22Rv1 (cell line): ENCODE measurements at regions not wholly inside any gene's neighbourhood (a gene's known extent, or its start where the extent isn't known, plus 50 kb on each side); places are given as distances from the start of the nearest gene placed in this dataset.

Experiments
- H3K27ac ChIP-seq: fragments of 450-650 bp; 2 replicates; pipeline ENCODE4 v1.5.1; 2017
- ZFX ChIP-seq: fragments of 450-650 bp; IDR thresholded peaks from 2 replicates; pipeline ENCODE4 v1.6.1; 2017; ENCODE audit warnings: antibody characterized with exemption, borderline replicate concordance
- TF ChIP-seq, protein P1 (sequence below): fragments of 450-650 bp; IDR thresholded peaks from 2 replicates; pipeline ENCODE4 v1.5.1; 2017; ENCODE audit warnings: mild to moderate bottlenecking

DNA sequence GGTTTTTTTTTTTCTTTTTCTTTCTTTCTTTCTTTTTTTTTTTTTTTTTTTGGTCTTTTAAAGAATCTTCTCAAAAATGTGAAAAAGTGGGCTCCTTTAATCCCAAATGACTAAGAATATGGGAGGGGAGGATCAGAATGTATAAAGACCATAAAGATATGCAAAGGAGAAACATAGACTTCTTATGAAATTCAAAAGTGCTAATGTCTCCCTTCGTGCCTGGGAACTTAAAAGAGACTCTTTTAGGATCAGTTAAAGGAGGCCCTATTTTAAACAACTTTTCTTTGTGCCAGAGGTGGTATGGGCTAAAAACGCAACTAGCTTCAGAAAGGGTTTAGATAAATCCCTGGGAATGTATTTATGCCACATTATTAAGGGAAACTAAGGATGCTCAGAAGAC lies 54.2 kb upstream of the KAZN start:
- TF ChIP-seq, protein P1, sequence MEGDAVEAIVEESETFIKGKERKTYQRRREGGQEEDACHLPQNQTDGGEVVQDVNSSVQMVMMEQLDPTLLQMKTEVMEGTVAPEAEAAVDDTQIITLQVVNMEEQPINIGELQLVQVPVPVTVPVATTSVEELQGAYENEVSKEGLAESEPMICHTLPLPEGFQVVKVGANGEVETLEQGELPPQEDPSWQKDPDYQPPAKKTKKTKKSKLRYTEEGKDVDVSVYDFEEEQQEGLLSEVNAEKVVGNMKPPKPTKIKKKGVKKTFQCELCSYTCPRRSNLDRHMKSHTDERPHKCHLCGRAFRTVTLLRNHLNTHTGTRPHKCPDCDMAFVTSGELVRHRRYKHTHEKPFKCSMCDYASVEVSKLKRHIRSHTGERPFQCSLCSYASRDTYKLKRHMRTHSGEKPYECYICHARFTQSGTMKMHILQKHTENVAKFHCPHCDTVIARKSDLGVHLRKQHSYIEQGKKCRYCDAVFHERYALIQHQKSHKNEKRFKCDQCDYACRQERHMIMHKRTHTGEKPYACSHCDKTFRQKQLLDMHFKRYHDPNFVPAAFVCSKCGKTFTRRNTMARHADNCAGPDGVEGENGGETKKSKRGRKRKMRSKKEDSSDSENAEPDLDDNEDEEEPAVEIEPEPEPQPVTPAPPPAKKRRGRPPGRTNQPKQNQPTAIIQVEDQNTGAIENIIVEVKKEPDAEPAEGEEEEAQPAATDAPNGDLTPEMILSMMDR, result no peak
- no peak for TF ChIP-seq ZFX
- no peak overlapping the region for H3K27ac ChIP-seq

DNA sequence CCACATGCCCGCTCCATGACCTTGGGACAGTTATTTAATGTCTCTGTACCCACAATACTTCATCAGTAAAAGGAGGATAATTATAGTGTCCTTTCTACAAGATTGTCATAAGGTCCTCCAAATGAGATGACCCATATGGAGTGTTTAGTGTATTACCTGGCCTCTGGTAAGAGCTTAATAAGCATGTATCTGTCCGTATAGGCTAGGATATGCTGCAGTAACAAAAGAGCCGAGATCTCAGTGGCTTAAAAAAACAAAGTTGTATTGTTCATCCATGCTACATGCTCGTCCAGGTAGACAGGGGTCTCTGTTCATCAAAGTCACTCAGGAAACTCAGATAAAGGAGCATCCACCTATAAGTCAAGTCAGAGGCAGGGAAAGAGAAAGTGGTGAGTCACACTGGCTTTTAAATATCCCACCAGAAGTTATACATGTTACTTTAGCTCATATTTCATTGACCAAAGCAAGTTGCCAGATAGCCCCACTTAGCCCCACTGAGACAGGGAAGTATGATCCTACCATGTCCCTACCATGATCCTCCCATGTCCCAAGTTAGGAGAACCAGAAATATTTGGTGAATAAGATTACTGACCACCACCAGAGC lies 53.0 kb upstream of the KAZN start:
- H3K27ac ChIP-seq, result no peak overlapping the region
- TF ChIP-seq ZFX, result no peak
- TF ChIP-seq, protein P1, result no peak

DNA sequence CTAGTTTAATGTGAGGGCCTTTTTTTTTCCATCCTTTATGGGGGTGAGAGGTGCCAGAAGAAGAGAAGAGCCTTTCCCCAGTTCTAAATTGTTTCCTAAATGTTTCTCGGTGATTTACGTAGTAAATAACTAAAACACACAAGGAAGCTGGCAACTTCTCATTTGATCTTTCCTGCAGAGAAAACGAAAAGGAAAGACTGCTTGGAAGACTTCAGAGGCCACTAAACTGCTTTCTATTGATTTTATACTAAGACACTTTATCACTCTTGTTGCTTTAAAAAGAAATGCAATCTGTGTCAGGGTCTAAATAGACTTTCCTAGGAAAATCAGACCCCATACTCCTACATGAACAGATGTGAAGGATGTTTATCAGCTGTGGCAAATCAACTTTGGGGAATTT lies 52.1 kb upstream of the KAZN start:
- no peak for TF ChIP-seq ZFX
- TF ChIP-seq, protein P1, result no peak

More for the DNA sequence above, 52.1 kb upstream of the KAZN start:
- no peak overlapping the region for H3K27ac ChIP-seq
